ENCODE measurements at regions not wholly inside any gene's neighbourhood (a gene's known extent, or its start where the extent isn't known, plus 50 kb on each side); places are given as distances from the start of the nearest gene placed in this dataset.

DNA sequence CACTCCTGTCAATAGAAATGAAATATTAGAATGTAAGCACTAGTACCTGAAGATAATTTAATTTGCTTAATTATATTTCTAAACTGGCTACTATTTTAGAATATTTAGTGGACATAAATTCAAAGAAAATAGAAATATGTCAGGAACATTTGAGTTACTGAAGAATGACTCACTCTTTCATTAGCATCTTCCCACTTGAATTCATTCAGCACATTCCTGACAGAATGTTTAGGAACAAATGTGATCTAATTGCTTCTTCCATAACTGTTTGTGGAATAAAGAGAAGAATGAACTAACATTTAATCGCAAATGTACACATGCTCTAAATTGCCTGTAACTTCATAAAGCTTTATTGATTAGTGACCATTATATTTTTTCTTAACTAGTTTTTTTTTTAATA lies 306.2 kb upstream of the ADAMTSL1 start:
- no peak for DNase-seq

DNA sequence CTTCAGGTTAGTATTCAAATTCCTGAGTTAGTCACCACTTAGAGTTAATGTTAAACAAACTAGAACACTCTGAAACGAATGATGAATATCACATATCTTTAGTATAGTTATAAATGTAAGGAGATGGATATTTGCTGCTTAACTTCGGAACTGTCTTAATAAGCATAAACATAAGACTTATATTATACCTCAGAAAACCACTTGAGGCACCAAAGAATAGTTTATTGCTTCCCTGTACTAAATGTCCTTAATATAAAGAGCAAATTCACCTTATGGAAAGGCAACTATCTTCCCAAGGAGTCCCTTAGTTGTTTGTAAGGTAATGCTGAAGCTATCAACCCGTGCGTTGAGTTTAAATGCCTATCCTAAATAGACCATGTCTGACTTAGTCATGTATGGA lies 300.0 kb upstream of the ADAMTSL1 start:
- DNase-seq: no peak

DNA sequence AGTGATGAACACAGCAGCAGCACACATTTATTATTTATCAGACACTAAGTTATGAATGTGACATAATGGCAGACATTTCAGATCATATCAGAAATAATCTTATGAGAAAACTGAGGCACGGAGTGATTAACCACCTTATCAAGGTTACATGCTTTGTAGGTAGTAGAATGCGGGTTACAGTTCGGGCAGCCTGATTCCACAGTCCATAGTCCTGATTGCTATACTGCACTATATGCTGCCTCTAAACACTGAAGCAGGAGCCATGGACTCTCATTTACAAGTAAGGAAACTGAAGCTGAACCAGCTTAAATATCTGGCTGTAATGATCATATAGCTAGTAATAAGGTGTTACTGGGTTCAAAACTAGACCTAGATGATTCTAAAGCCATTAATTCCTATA lies 291.3 kb upstream of the ADAMTSL1 start:
- DNase-seq: no peak

DNA sequence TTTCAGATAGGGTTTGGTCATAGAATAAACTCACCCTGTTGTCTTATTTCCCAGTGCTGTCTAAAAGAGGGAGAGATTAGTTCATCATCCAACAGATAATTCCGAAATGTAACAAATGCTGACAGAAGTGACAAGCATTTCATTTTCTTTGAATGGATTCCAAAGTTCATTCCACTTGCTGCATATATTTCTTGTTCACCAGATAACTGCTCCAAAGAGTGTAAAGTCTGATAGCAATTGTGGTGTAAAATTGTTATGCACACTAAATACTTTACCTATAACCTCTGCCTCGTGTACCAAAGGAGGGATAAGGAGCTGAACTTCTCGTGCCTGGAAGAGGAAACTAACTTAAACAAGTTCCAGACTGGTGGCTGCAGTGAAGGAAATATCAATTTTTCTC lies 290.0 kb upstream of the ADAMTSL1 start:
- DNase-seq: no peak

DNA sequence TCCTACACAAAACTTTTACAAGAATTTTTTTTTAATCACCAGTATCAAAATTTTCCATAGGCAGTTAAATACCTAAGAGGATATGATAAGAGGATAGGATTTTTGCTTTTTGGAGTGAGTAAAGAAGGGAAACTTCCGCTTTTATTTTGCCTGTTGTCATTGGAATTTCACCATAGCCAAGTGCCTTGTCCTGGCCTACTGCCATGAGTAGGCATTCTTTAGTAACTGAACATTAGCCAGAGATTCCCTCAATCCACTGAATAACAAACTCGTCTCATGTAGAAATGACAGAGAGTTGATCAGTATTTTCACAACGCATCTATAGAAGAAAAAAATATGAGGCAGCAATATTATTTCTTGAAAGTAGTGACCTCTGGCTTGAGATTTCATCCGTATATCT lies 289.6 kb upstream of the ADAMTSL1 start:
- no peak for DNase-seq

DNA sequence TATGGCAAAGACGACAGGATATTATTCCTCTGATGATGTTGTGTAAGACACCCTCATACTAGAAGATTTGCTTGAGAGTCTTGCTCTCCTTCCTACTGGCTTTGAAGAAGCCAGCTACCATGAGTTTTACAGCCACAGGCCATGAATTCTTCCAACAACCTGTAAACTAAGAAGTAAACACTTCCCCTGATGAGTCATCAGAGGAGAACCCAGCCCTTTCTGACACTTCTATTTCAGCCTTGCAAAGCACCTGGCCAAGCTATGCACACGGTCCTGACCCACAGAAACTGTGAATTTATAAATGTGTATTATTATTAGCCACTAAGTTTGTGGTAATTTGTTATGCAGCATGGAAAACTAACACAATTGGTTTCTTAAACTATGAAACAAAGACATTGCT lies 288.8 kb upstream of the ADAMTSL1 start:
- DNase-seq: no peak

DNA sequence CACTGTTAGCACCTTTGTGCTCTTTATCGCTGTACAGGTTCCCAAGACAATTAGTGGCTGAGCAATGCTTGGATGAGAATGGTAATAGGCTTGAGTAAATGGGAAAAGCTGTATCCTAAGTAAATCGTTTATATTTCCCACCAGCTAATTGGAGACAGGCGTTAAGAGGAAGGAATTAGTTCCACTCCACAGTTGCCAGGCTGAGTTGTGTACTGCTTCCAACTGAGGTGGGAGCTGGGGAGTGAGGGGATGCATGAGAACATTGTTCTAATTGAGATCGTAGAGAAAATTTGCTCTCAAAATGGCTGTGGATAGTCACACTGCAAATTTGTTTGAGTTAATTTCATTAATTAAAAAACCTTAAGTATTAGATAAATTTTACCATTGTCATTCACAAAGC lies 285.0 kb upstream of the ADAMTSL1 start:
- no peak for DNase-seq

DNA sequence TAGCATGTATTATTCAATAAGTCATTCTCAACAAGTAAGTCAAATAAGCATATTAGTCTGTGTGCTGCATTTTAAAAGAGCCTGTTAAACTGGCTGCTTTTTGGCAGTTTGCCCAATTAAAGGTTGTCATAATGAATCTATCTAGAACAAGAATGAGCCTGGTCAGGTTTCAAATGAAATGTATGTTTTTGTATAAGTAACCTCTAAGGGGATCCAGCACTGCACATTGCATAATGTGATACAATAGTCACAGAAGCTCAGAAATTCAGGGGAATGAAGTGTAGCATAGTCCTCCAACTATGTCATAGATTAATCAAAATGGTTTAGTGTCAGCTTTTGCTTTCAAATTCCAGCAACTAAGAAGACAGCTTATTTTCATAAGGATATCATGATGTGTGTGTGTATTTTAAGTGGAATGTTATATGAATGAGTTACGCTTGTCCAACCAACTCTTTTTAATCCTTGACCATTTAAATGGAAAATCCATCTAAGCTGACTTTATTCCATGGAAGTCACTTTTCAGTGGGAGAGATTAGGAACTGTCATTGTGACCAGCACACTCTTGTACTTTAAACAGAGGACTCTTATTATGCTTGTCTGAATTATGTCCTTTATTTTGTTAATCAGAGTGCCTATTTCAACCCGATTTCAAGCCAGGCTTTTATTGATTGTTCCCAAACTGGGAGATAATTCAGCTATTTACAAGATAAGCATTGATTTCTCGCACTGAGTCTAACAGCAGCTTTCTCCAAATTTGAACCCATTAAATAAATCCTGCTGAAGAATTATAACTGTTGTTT lies 283.9 kb upstream of the ADAMTSL1 start:
- no peak for DNase-seq

DNA sequence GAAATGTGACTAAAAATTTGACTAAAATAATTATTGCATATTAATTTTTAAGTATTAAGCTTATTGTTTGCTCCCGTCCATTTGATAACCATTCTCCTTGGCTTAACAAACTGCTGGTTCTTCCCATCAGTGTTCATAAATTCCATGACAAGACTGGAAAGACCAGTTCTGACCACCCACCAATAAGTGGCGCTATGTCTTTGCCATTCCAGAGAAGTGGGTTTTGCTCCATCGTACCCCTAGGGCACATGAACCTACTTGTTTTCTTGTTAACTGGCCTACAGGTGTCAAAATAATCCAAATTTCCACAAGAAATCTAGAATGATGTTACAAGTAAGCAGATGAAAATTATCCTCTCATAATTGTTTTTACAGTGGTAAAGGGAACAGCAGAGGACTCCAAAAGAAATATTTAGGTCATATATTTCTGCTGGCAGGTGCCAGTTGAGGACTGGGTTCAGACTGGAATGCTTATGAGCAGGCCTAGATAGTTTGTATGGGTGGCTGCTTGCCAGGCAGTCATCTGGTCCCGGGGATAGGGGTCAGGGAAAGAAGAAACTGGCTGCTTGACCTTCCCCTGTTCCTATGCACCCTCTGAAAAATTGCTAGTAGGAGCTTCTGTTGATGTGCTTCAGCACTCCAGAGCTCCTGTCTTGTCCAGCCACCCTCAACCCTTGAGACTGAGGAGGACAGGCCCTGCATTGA lies 283.1 kb upstream of the ADAMTSL1 start:
- no peak for DNase-seq

DNA sequence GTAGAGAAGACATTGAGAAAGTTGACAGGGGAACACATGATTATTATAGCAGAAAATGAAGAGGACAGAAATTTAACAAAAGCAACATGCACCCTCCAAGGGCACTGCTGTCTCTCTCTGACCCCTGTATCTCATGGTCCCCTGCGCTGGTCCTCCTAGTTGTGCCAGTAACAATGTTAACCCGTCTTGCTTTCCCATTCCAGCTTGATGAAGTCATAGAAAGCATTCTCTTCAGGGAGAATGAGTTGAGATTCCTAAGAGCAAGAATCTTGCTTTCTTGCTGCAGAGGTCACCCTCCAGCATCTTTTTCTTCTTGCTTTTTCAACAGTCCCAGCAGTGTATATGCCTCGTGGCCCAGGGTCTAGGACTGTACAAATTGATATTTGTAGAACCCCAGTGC lies 279.6 kb upstream of the ADAMTSL1 start:
- no peak for DNase-seq

DNA sequence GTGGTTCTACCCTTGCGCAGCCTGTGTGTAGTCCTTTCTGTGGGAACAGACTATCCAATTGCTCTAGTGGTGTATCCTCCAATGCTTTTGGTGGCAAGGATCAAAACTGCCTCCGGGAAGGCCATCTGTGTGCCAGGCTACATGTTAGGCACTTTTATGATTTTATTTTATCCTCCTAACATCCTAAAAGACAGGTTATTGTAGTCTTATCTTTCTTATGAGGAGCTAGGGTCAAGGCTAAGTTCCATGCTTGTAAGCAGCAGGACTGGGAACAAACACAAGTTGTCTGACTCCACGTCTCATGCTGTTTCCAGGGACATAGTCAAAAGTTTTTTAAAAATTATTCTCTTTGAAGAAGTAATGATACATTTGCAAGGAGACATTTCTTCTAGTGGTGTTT lies 278.7 kb upstream of the ADAMTSL1 start:
- DNase-seq: no peak

DNA sequence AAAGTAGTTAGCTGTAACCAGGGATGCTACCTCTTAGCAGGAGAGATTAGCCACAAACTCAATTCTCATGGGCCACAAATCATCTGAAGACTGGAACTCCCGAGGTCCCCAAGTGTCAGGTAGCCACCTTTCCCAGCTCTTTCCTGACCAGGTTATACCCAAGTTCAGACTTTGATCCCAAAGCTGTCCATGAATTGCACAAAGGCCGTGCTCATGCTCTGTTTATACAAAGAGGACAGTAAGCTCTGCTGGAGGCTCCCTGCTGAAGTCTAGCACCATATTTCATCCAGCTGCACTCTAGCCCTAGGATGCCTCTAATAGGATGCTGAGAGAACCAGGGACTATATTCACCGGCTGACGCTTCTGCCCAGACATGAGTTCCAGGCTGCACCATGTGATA lies 271.0 kb upstream of the ADAMTSL1 start:
- no peak for DNase-seq

DNA sequence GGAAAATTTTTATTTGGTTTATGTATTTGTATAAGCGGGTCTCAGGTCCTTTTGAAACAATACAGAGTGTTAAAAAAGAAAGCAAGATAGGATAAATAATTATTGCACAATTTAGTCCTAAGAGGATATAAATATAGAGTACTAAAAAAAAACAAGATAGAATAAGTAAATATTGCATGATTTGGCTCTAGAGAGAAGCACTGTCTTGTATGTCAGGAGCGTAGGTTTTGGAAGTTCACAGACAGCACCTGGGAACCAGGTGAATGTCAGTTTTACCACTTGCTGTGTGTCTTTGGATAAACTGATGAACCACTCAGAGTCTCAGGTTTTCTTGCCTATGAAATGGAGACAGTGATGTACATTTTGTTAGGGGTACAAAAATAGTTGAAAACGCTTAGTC lies 266.2 kb upstream of the ADAMTSL1 start:
- no peak for DNase-seq

DNA sequence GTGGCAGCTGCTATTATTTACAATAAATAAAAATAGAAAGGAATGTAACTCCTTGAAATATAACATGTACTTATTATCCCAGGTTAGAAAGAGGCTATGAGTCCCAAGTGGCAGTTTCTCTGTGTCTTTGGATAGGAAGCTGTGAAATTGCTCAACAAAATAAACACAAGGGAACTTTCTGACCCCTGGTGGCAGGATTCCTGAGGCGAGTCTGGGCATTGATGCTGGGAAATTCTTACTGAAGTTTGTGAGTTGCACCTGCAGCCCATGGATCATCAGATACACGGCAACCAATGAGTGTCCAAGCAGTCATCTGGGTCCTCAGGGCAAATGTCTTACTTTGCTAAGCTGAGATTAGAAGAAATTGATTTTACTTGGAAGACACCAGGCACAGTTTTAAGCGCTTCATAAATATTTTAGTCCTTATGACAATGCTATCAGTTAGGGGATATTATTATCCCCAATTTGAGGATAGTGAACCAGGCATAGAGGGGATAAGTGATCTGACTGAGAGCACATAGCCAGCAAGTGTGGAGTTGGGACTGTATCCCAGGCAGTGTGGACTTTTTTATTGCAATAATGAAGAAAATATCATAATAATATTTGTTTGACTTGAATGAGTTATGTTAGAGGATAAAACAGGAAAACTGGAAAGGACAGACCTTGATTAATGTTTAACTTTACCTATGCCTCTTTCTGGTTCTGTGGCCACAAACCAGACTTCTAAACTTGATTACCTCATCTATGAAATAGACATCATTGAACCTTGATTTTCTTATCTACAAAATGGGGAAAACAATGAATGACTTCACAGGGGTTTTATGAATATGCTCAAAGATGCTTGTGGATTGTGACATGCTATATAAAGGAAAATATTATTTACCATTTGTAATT lies 265.5 kb upstream of the ADAMTSL1 start:
- DNase-seq: no peak

DNA sequence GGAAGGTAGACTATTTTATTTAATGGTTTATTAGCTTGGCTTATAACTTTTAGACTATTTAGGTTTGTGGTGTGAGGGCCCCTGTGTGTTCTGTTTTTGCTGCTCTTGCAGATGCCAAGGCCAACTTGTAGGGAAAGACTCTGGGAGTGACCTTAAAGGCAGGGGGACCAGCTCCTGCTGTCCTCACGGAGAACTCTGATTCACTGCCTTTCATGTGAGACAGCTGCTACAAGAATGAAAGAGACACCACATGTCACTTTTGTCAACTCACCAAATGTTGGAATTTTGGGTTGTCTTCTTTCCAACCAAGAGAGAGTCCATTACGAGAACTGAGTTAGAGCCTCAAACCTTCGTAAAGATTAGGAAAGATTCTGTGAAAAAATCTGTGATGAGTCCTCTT lies 258.3 kb upstream of the ADAMTSL1 start:
- DNase-seq: no peak

DNA sequence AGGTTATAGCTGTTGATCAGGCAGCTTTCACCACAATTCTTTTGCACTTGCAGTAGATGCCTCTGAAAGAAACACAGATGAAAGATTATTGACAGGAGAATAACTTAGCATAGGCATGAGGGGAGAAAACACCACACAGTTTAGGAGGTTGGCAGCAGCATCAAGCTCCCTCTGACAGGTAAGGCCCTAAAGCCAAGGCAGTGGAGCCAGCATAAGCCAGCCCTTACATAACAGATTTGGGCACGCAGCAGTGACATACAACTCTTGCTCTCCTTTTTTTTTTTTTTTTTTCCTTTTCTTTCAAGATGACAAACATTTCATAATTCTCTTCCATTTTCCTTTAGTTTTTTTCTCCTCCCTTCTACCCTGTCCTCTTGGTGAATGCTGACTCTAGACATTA lies 257.6 kb upstream of the ADAMTSL1 start:
- DNase-seq: no peak

DNA sequence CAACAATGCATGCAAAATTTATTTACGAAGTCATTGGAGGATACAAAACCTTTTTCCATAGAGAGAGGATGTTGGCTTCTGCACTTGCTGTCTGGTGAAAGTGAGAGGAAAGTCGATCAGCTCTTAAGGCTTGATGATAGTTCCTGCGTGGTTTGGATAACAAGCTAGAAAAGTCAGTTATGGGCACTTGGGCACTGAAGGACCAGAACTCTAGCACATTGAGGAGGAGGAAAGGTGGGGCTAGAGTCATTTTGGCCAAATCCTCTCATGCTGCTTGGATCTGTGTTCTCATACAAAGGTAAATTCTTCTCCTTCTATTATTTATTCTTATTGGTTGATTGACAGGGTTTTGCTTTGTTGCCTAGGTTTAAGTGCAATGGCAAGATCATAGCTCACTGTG lies 245.9 kb upstream of the ADAMTSL1 start:
- DNase-seq: no peak

DNA sequence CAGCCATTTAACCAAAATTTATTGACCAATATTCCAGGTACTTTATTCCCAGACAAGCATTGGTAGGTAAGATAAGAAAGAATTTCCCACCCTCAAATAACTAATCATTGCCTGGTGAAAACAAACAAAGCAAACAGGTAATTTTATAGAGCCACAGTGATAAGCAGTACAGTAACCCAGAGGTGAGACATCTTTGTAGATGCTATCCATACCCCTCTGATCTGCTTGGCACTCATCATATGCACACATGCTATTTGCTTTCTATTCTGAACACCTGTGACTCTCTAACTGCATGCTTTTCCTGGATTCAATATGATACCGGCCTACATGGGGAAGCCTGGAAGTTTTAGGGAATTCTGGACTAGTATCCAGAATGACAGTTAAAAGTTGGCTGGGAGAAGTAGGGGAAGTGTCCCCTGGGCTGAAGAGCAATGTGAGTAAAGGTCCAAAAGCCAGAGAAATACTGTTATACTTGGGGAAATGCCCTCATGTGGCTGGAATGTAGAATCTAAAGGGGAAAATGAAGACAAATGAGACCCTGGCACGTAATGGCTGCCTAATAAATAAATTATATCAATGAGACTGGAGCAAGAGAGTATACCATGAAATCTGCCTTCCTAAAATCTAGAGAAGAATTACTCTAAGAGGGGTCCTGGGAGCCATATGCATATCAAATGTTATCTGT lies 243.8 kb upstream of the ADAMTSL1 start:
- DNase-seq: no peak

DNA sequence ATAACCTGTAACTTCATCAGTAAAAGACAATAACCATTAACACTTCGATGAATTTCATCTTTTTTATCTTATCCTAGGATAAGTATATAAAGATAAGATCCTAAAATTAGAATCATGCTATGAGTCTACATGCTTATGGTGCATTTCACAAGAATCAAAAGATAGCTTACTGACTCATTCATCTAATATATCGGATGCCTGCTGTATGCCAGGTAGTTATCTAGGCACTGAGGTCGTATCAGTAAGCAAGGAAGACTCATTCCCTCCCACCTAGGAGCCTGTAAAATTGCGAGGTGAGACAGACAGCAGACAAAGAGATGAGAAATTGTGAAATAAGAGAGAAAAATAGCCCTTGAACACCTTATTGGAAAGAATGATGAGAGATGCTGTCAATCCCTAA lies 240.6 kb upstream of the ADAMTSL1 start:
- DNase-seq: no peak

DNA sequence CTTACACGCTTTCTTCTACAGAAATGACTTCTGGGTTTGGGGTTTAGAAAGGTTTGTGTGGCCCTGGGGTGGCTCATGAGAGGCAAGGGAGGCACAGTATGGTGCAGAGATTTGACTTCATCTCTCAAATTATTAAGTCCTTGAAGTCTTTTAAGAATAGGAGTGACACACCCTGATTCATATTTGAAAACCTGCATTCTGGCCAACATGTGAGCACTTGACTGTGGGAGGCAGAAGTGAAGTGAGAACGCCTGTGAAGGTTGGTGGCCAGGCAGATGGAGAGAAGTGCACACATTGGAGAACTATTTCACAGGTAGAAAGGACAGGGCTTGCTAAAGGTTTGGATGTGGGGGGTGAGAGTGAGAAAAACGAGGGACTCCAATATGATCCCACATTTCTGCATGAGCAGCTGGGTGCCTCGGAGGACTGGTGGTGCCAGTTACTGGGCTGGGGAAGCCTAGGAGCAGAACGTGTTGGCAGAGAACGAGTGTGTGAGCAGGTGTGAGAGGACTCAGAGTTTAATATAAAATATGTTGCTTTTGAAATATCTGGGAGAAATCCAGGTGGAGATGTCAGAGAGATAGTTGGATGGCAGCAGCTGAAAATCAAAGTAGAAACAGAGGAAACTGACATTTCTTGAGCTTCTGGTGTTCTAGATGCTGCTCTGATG lies 240.0 kb upstream of the ADAMTSL1 start:
- DNase-seq: no peak

DNA sequence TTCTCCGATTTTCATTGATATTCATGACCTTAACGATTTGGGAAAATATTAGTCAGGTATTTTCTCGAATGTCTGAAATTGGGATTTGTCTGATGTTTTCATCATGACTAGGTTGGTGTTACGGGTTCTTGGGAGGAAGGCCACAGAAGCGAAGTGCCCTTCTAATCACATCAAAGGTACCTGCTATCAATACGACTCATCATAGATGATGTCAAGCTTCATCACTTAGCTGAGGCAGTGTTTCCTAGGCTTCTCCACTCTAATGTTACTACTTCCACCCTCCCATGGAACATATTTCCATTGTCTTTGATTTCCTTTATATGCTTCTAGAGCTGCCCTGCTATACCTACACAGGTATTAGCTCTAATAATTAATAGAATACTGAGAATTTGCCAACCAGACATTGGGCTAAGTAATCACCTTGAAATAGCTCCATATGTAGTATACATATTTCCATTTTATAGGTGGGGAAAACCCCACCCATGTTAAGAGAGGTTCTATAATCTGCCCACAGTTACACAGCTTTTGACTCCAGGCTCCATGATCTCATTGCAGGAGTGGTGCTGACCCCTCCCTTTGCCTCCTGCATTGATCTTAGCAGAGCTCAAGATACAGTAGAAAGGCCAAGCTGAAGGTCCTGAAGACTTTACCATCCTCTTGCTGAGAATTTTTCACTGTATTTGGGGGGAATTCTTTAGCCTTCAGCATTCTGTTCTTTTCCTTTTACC lies 238.6 kb upstream of the ADAMTSL1 start:
- DNase-seq: no peak

DNA sequence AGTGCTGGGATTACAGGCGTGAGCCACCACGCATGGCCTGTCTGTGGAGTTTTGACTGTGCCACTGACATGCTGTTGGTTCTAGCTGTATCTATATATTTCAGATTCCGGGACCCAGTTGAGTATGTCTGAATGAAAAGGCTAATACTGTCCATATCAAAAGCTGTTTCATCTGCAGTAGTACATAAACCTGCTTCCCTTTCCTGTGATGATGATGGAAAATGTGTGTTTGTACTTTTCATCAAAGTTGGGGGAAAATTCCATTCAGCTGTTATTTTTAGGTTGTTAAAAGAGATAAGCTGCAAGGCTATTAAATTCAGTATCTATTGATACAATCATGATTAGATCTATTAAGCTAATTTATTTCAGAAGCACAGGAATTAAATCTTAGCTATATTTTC lies 237.6 kb upstream of the ADAMTSL1 start:
- no peak for DNase-seq
